NT2/D1 (cell line): ENCODE measurements at regions not wholly inside any gene's neighbourhood (a gene's known extent, or its start where the extent isn't known, plus 50 kb on each side); places are given as distances from the start of the nearest gene placed in this dataset.

ENCODE experiments used
- SUZ12 ChIP-seq: IDR thresholded peaks from 2 replicates; pipeline ENCODE4 v1.6.1; 2011; ENCODE audit not compliant: insufficient read length, insufficient read depth; ENCODE audit errors: extremely low read depth
- YY1 ChIP-seq: IDR thresholded peaks from 2 replicates; pipeline ENCODE4 v1.6.1; 2011; ENCODE audit not compliant: insufficient read length, insufficient read depth
- ZNF274 ChIP-seq: IDR thresholded peaks from 2 replicates; pipeline ENCODE4 v1.6.1; 2011; ENCODE audit warnings: mild to moderate bottlenecking, low read depth, low read length

DNA sequence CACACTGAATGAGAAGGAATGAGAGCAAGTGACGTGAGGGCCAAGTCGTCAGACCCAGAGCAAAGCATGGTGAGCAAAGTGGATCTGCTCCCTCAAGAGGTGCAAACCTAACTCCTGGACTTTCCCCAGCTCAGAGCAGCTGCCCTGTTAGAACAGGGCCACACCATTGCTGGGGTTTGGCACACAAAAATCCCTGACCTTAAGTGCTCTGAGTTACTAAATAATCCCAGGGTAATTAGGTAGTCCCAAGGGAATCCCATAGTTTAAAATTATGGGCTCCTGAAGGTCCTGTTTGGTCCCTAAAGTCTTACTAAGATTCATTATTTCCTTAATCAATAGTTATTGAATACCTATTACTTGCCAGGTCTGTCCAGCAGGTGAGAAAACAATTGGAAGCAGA, 165.1 kb upstream of the TNFAIP3 start:
- no peak for TF ChIP-seq ZNF274
- no peak for TF ChIP-seq YY1
- no peak for TF ChIP-seq SUZ12
